WTC11 (cell line): ENCODE measurements at regions not wholly inside any gene's neighbourhood (a gene's known extent, or its start where the extent isn't known, plus 50 kb on each side); places are given as distances from the start of the nearest gene placed in this dataset.

Experiments
- ATAC-seq: fragments of 200-7000 bp; cut with Tn5 transposase; 2 replicates; pipeline ENCODE4 v1.10.0; 2021; ENCODE audit warnings: mild to moderate bottlenecking, moderate library complexity
- CTCF ChIA-PET: fragments of 300-600 bp; sonication (Branson Sonifier 250); formaldehyde crosslinking; loops from one replicate; lab custom pipeline; 2021; ENCODE audit warnings: antibody characterized with exemption; lab: Charles Lee
- POLR2A ChIA-PET: fragments of 350-600 bp; sonication (Branson Sonifier 250); formaldehyde crosslinking; loops from one replicate; lab custom pipeline; 2021; ENCODE audit warnings: antibody characterized with exemption; lab: Charles Lee
- DNase-seq: peaks from one replicate; pipeline ENCODE4 v3.0.0; 2021; ENCODE audit warnings: low spot score
- H3K27ac Mint-ChIP-seq: 2 replicates; pipeline ENCODE4 v1.8.0; 2021; ENCODE audit warnings: mixed read lengths
- H3K27me3 Mint-ChIP-seq: 2 replicates; pipeline ENCODE4 v1.8.0; 2021; ENCODE audit warnings: low read depth, mild to moderate bottlenecking, moderate library complexity, mixed read lengths
- H3K36me3 Mint-ChIP-seq: 2 replicates; pipeline ENCODE4 v1.8.0; 2021; ENCODE audit warnings: mixed read lengths
- H3K4me1 Mint-ChIP-seq: 2 replicates; pipeline ENCODE4 v1.8.0; 2022; ENCODE audit warnings: mixed read lengths
- H3K4me3 Mint-ChIP-seq: 2 replicates; pipeline ENCODE4 v1.8.0; 2021; ENCODE audit warnings: mild to moderate bottlenecking, moderate library complexity, mixed read lengths
- H3K9me3 Mint-ChIP-seq: 2 replicates; pipeline ENCODE4 v1.8.0; 2021; ENCODE audit warnings: mixed read lengths
- ARID4B ChIP-seq: sonication (generic); formaldehyde crosslinking; IDR thresholded peaks from 2 replicates; pipeline ENCODE4 v1.8.0; 2023; ENCODE audit warnings: missing genetic modification reagents, mild to moderate bottlenecking, borderline replicate concordance
- ATF6 ChIP-seq: sonication (generic); formaldehyde crosslinking; IDR thresholded peaks from 2 replicates; pipeline ENCODE4 v1.8.1; 2023; ENCODE audit warnings: mild to moderate bottlenecking, missing genetic modification reagents
- CBFB ChIP-seq: sonication (generic); formaldehyde crosslinking; IDR thresholded peaks from 2 replicates; pipeline ENCODE4 v1.8.1; 2022; ENCODE audit warnings: mild to moderate bottlenecking, low read depth, missing genetic modification reagents
- ELF4 ChIP-seq: sonication (generic); formaldehyde crosslinking; IDR thresholded peaks from 2 replicates; pipeline ENCODE4 v1.8.1; 2022; ENCODE audit warnings: low read depth, mild to moderate bottlenecking, moderate library complexity, missing genetic modification reagents
- ETV6 ChIP-seq: sonication (generic); formaldehyde crosslinking; IDR thresholded peaks from 2 replicates; pipeline ENCODE4 v1.8.1; 2022; ENCODE audit warnings: mild to moderate bottlenecking, missing genetic modification reagents
- IRF2 ChIP-seq: sonication (generic); formaldehyde crosslinking; IDR thresholded peaks from 2 replicates; pipeline ENCODE4 v1.8.0; 2022; ENCODE audit warnings: low read depth, missing genetic modification reagents, borderline replicate concordance
- JAZF1 ChIP-seq: fragments of 250-450 bp; sonication (Bioruptor Pico); IDR thresholded peaks from 2 replicates; pipeline ENCODE4 v1.9.0; 2021; ENCODE audit warnings: moderate library complexity, mild to moderate bottlenecking, inconsistent platforms
- KAT7 ChIP-seq: sonication (generic); formaldehyde crosslinking; IDR thresholded peaks from 2 replicates; pipeline ENCODE4 v1.8.1; 2023; ENCODE audit warnings: missing genetic modification reagents, mild to moderate bottlenecking, borderline replicate concordance
- NFATC4 ChIP-seq: fragments of 250-450 bp; sonication (Bioruptor Pico); IDR thresholded peaks from 2 replicates; pipeline ENCODE4 v1.9.0; 2021; ENCODE audit warnings: mild to moderate bottlenecking
- NR1H2 ChIP-seq: sonication (generic); formaldehyde crosslinking; IDR thresholded peaks from 2 replicates; pipeline ENCODE4 v1.9.0; 2021; ENCODE audit warnings: mild to moderate bottlenecking, moderate library complexity, missing genetic modification reagents
- PRRX2 ChIP-seq: fragments of 250-450 bp; sonication (Bioruptor Pico); IDR thresholded peaks from 2 replicates; pipeline ENCODE4 v1.8.0; 2021; ENCODE audit warnings: mild to moderate bottlenecking
- RELA ChIP-seq: sonication (generic); formaldehyde crosslinking; IDR thresholded peaks from 2 replicates; pipeline ENCODE4 v1.8.1; 2022; ENCODE audit warnings: missing genetic modification reagents, mild to moderate bottlenecking, borderline replicate concordance
- SP1 ChIP-seq: sonication (generic); formaldehyde crosslinking; conservative IDR thresholded peaks from 2 replicates; pipeline ENCODE4 v1.8.1; 2022; ENCODE audit warnings: missing genetic modification reagents
- TCF7 ChIP-seq: sonication (generic); formaldehyde crosslinking; IDR thresholded peaks from 2 replicates; pipeline ENCODE4 v1.8.0; 2022; ENCODE audit warnings: mild to moderate bottlenecking, low read depth, missing genetic modification reagents, moderate library complexity
- TEAD1 ChIP-seq: sonication (generic); formaldehyde crosslinking; IDR thresholded peaks from 2 replicates; pipeline ENCODE4 v1.8.0; 2022; ENCODE audit warnings: mild to moderate bottlenecking, missing genetic modification reagents
- TEAD4 ChIP-seq: sonication (generic); formaldehyde crosslinking; IDR thresholded peaks from 2 replicates; pipeline ENCODE4 v1.8.0; 2022; ENCODE audit warnings: mild to moderate bottlenecking, missing genetic modification reagents
- TP53 ChIP-seq: sonication (generic); formaldehyde crosslinking; IDR thresholded peaks from 2 replicates; pipeline ENCODE4 v1.8.1; 2023; ENCODE audit warnings: mild to moderate bottlenecking, missing genetic modification reagents
- ZNF121 ChIP-seq: sonication (generic); formaldehyde crosslinking; IDR thresholded peaks from 2 replicates; pipeline ENCODE4 v1.8.0; 2023; ENCODE audit warnings: missing genetic modification reagents
- ZNF263 ChIP-seq: sonication (generic); formaldehyde crosslinking; IDR thresholded peaks from 2 replicates; pipeline ENCODE4 v1.8.1; 2022; ENCODE audit warnings: low read depth, mild to moderate bottlenecking, moderate library complexity, missing genetic modification reagents
- ZNF423 ChIP-seq: fragments of 250-450 bp; sonication (Bioruptor Pico); IDR thresholded peaks from 2 replicates; pipeline ENCODE4 v2.1.2; 2022; ENCODE audit warnings: mild to moderate bottlenecking, moderate library complexity
- TF ChIP-seq, protein P1 (sequence below): sonication (generic); formaldehyde crosslinking; IDR thresholded peaks from 2 replicates; pipeline ENCODE4 v1.8.1; 2022; ENCODE audit warnings: mild to moderate bottlenecking, moderate library complexity, missing genetic modification reagents
- TF ChIP-seq, protein P2 (sequence below): sonication (generic); formaldehyde crosslinking; IDR thresholded peaks from 2 replicates; pipeline ENCODE4 v1.8.0; 2022; ENCODE audit warnings: mild to moderate bottlenecking, missing genetic modification reagents
- TF ChIP-seq, protein P3 (sequence below): sonication (generic); formaldehyde crosslinking; IDR thresholded peaks from 2 replicates; pipeline ENCODE4 v1.8.1; 2022; ENCODE audit warnings: low read depth, mild to moderate bottlenecking, moderate library complexity, missing genetic modification reagents, borderline replicate concordance

DNA sequence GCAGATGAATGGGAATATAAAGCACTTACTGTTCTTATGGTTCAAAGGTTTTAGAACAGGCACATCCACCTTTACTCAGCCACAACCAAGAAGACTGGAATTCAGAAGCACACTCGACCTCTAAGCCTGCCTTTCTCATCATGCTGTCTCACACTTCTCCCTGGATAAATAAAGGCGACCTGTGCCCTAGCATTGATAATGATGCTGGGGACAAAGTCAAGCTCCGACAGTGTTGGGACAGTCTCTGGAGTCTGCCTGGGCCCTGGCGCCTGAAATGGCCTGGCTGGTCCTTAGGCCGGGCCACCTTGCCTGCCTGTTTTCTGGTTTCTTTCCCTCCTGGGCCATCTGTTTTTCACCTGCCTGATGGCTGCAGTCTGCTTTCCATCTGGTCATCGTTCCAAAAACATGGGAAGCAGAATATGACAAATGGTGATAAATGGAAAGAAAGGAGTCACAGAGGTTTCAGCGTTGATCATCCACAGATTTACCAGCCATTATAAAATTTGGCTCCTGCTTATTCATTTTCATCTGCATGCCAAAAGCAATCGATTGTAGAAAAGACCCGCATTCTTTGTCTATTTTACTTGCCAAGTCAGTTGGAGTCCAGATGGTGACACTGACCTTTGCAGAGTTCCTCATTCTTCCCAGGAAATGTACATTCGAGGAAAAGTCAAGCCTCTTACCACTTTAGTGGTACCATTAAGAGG lies 91.2 kb upstream of the KCNJ15 start:
- ChIA-PET POLR2A (no interaction called here), CTCF (interaction anchor here (0.8 to 7.2 kb wide), 5 partner anchors 39 to 465 kb away, joined by 3 to 194 read pairs (median 5); no protein-coding TSS in a partner anchor)
- Mint-ChIP-seq H3K27me3 (peaks cover 2% of the 10 kb centered on the region; the same call in 1 of the 2 replicates), H3K4me3 (no peak overlapping the region), H3K27ac (no peak overlapping the region), H3K36me3 (no peaks in the 10 kb centered on the region), H3K4me1 (peaks cover 10% of the 10 kb centered on the region), H3K9me3 (no peaks in the 10 kb centered on the region)
- ATAC-seq = no peak
- no peak for DNase-seq
- TF ChIP-seq KAT7 (CRISPR knock-in tag) = no peak
- TF ChIP-seq, protein P1, sequence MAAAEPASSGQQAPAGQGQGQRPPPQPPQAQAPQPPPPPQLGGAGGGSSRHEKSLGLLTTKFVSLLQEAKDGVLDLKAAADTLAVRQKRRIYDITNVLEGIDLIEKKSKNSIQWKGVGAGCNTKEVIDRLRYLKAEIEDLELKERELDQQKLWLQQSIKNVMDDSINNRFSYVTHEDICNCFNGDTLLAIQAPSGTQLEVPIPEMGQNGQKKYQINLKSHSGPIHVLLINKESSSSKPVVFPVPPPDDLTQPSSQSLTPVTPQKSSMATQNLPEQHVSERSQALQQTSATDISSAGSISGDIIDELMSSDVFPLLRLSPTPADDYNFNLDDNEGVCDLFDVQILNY (CRISPR knock-in tag) = no peak
- no peak for TF ChIP-seq SP1
- no peak for TF ChIP-seq ELF4 (CRISPR knock-in tag)
- TF ChIP-seq TCF7 = no peak
- no peak for TF ChIP-seq ETV6 (CRISPR knock-in tag)
- no peak for TF ChIP-seq TEAD1 (CRISPR knock-in tag)
- no peak for TF ChIP-seq ATF6 (CRISPR knock-in tag)
- no peak for TF ChIP-seq NFATC4 (CRISPR knock-in tag)
- TF ChIP-seq ARID4B (CRISPR knock-in tag) = no peak

DNA sequence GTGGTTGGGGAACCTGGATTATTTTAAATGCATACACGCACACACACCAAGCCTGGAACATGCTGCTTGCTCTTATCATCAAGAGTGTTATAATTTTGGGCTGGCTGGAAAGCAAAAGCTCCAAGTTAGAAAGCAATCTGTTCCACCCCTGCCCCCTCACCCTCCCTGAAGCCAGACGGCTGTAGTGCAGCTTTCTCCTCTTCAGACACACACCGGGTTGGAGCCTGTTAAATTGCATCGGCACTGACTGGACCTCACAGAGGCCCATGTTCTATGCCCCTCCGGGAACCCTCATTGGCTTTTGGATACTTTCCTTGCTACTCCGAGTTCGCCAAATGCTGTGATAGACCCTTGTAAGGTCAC lies 90.6 kb upstream of the KCNJ15 start:
- H3K27me3 Mint-ChIP-seq = peaks cover 2% of the 10 kb centered on the region; the same call in 1 of the 2 replicates

GRCh38 chr21:38167345-38167744 lies 89.4 kb upstream of the KCNJ15 start:
- no peak overlapping the region for H3K4me3 Mint-ChIP-seq
- no peak overlapping the region for H3K27ac Mint-ChIP-seq
- no peak for DNase-seq
- no peak for ATAC-seq
- peaks cover 3% of the 10 kb centered on the region; the same call in 1 of the 2 replicates for H3K36me3 Mint-ChIP-seq
- ChIA-PET CTCF (interaction anchor here (0.8 to 7.2 kb wide), 5 partner anchors 9 to 189 kb away, joined by 3 to 194 read pairs (median 4); no protein-coding TSS in a partner anchor), POLR2A (no interaction called here)
- peaks cover 2% of the 10 kb centered on the region; the same call in 1 of the 2 replicates for H3K27me3 Mint-ChIP-seq
- H3K4me1 Mint-ChIP-seq = peaks cover 28% of the 10 kb centered on the region
- peaks cover 3% of the 10 kb centered on the region for H3K9me3 Mint-ChIP-seq
- TF ChIP-seq, protein P2, sequence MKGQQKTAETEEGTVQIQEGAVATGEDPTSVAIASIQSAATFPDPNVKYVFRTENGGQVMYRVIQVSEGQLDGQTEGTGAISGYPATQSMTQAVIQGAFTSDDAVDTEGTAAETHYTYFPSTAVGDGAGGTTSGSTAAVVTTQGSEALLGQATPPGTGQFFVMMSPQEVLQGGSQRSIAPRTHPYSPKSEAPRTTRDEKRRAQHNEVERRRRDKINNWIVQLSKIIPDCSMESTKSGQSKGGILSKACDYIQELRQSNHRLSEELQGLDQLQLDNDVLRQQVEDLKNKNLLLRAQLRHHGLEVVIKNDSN (CRISPR knock-in tag) = no peak
- no peak for TF ChIP-seq ZNF121 (CRISPR knock-in tag)
- TF ChIP-seq RELA = no peak
- no peak for TF ChIP-seq TP53 (CRISPR knock-in tag)
- TF ChIP-seq ZNF423 (CRISPR knock-in tag) = no peak
- TF ChIP-seq CBFB = no peak
- TF ChIP-seq ELF4 (CRISPR knock-in tag) = no peak
- TF ChIP-seq ZNF263 = no peak
- TF ChIP-seq NR1H2 = no peak
- TF ChIP-seq, protein P3, sequence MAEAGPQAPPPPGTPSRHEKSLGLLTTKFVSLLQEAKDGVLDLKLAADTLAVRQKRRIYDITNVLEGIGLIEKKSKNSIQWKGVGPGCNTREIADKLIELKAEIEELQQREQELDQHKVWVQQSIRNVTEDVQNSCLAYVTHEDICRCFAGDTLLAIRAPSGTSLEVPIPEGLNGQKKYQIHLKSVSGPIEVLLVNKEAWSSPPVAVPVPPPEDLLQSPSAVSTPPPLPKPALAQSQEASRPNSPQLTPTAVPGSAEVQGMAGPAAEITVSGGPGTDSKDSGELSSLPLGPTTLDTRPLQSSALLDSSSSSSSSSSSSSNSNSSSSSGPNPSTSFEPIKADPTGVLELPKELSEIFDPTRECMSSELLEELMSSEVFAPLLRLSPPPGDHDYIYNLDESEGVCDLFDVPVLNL (CRISPR knock-in tag) = no peak
- no peak for TF ChIP-seq JAZF1 (CRISPR knock-in tag)
- TF ChIP-seq TEAD4 (CRISPR knock-in tag) = no peak
- no peak for TF ChIP-seq KAT7 (CRISPR knock-in tag)
- no peak for TF ChIP-seq PRRX2

More for the DNA sequence above, 90.6 kb upstream of the KCNJ15 start:
- ATAC-seq = no peak
- no peak overlapping the region for H3K4me3 Mint-ChIP-seq
- H3K4me1 Mint-ChIP-seq = peaks cover 16% of the 10 kb centered on the region
- no peak overlapping the region for H3K27ac Mint-ChIP-seq
- no peak for DNase-seq
- TF ChIP-seq IRF2 = no peak
- ChIA-PET POLR2A (no interaction called here), CTCF (interaction anchor here (0.8 to 7.2 kb wide), 6 partner anchors 18 to 466 kb away, joined by 3 to 194 read pairs (median 3); no protein-coding TSS in a partner anchor)
- H3K9me3 Mint-ChIP-seq = no peaks in the 10 kb centered on the region
- H3K36me3 Mint-ChIP-seq = no peaks in the 10 kb centered on the region
